OCI-LY3 (cell line): ENCODE measurements at regions not wholly inside any gene's neighbourhood (a gene's known extent, or its start where the extent isn't known, plus 50 kb on each side); places are given as distances from the start of the nearest gene placed in this dataset.
A peak's percentile ranks its signal among the peaks of the same experiment; 100 is the strongest.

ENCODE experiments used
- H2AFZ ChIP-seq: fragments of 200-600, 300-600 bp; shearing (Covaris generic); 2 replicates; pipeline ENCODE4 v1.6.0; 2014; ENCODE audit warnings: antibody characterized with exemption, low read depth, low read length
- H3K27ac ChIP-seq: fragments of 200-600, 300-600 bp; sonication (generic); 2 replicates; pipeline ENCODE4 v1.5.1; 2014; ENCODE audit warnings: mild to moderate bottlenecking, low read length, moderate library complexity, mixed read lengths
- H3K27me3 ChIP-seq: fragments of 200-600, 300-600 bp; sonication (generic); 2 replicates; pipeline ENCODE4 v1.6.1; 2014; ENCODE audit warnings: low read depth, low read length, mixed read lengths
- H3K36me3 ChIP-seq: fragments of 200-600, 300-600 bp; sonication (generic); replicated peaks from 2 replicates; pipeline ENCODE3; 2014; ENCODE audit warnings: low read depth, low read length, mixed read lengths
- H3K4me1 ChIP-seq: fragments of 300-600, 200-600 bp; sonication (generic); 2 replicates; pipeline ENCODE4 v1.6.1; 2014; ENCODE audit warnings: low read length, mixed read lengths
- H3K4me2 ChIP-seq: fragments of 200-600, 300-600 bp; sonication (generic); 2 replicates; pipeline ENCODE4 v1.6.1; 2014; ENCODE audit warnings: low read length, mixed read lengths
- H3K4me3 ChIP-seq: fragments of 300-600, 200-600 bp; sonication (generic); 2 replicates; pipeline ENCODE4 v1.5.1; 2014; ENCODE audit warnings: antibody characterized with exemption, mild to moderate bottlenecking, low read length, moderate library complexity
- H3K79me2 ChIP-seq: fragments of 300-600, 200-600 bp; shearing (Covaris generic); 2 replicates; pipeline ENCODE4 v1.6.1; 2014; ENCODE audit warnings: mild to moderate bottlenecking, low read length, mixed read lengths
- H3K9ac ChIP-seq: fragments of 300-600, 200-600 bp; shearing (Covaris generic); 2 replicates; pipeline ENCODE4 v1.6.0; 2014; ENCODE audit warnings: mild to moderate bottlenecking, low read length, moderate library complexity
- H3K9me3 ChIP-seq: fragments of 200-600, 300-600 bp; shearing (Covaris generic); 2 replicates; pipeline ENCODE4 v1.6.1; 2014; ENCODE audit warnings: low read length, mixed read lengths; ENCODE audit not compliant: insufficient read depth
- H4K20me1 ChIP-seq: fragments of 200-600, 300-600 bp; sonication (generic); 2 replicates; pipeline ENCODE4 v1.6.1; 2016; ENCODE audit warnings: low read length, mixed read lengths; ENCODE audit not compliant: insufficient read depth
- CTCF ChIP-seq: fragments of 200-600, 300-600 bp; sonication (generic); IDR thresholded peaks from 2 replicates; pipeline ENCODE4 v1.5.1; 2014; ENCODE audit warnings: antibody characterized with exemption, low read length, low read depth
- EZH2phosphoT487 ChIP-seq: fragments of 200-600 bp; shearing (Covaris generic); IDR thresholded peaks from 2 replicates; pipeline ENCODE4 v1.6.1; 2018; ENCODE audit warnings: antibody characterized with exemption, mixed run types, low read depth

- Histone ChIP-seq H2AFZ (no peak overlapping the region), H3K27me3 (no peaks in the 10 kb centered on the region), H3K4me3 (no peak overlapping the region), H3K9me3 (no peaks in the 10 kb centered on the region), H3K4me2 (no peak overlapping the region), H3K27ac (no peak overlapping the region), H4K20me1 (no peaks in the 10 kb centered on the region), H3K4me1 (no peaks in the 10 kb centered on the region), H3K79me2 (no peaks in the 10 kb centered on the region), H3K36me3 (no peaks in the 10 kb centered on the region), H3K9ac (no peak overlapping the region)
- TF ChIP-seq CTCF (no peak), EZH2phosphoT487 (no peak)
These were observed 125.3 kb upstream of the NANOGP8 start for GRCh38 chr15:35210370-35210769.

GRCh38 chr15:35209838-35210237 is 124.7 kb upstream of the NANOGP8 start:
- Histone ChIP-seq H3K27ac (no peak overlapping the region), H3K4me3 (no peak overlapping the region), H2AFZ (no peak overlapping the region), H3K9me3 (no peaks in the 10 kb centered on the region), H3K36me3 (no peaks in the 10 kb centered on the region), H3K4me1 (no peaks in the 10 kb centered on the region), H3K9ac (no peak overlapping the region), H4K20me1 (no peaks in the 10 kb centered on the region), H3K4me2 (no peak overlapping the region), H3K27me3 (no peaks in the 10 kb centered on the region), H3K79me2 (no peaks in the 10 kb centered on the region)
- no peak for TF ChIP-seq EZH2phosphoT487
- TF ChIP-seq CTCF, result no peak

- no peak for TF ChIP-seq CTCF
- no peak for TF ChIP-seq EZH2phosphoT487
- no peaks in the 10 kb centered on the region for H3K79me2 ChIP-seq
- H3K36me3 ChIP-seq, result no peaks in the 10 kb centered on the region
- H4K20me1 ChIP-seq, result no peaks in the 10 kb centered on the region
- H3K4me2 ChIP-seq, result 0 out of 2 replicates have a peak overlapping the region, but pooled peaks have one; percentile 2
- no peak overlapping the region for H3K4me3 ChIP-seq
- H3K27ac ChIP-seq, result no peak overlapping the region
- H2AFZ ChIP-seq, result no peak overlapping the region
- no peak overlapping the region for H3K9ac ChIP-seq
- no peaks in the 10 kb centered on the region for H3K9me3 ChIP-seq
- H3K4me1 ChIP-seq, result no peaks in the 10 kb centered on the region
- H3K27me3 ChIP-seq, result no peaks in the 10 kb centered on the region
These were observed 123.3 kb upstream of the NANOGP8 start for GRCh38 chr15:35208353-35208752.

GRCh38 chr15:35206060-35206675 is 121.1 kb upstream of the NANOGP8 start:
- Histone ChIP-seq H3K4me2 (no peak overlapping the region), H3K4me1 (no peaks in the 10 kb centered on the region), H3K27me3 (no peaks in the 10 kb centered on the region), H4K20me1 (no peaks in the 10 kb centered on the region), H3K79me2 (no peaks in the 10 kb centered on the region), H3K4me3 (no peak overlapping the region), H3K36me3 (no peaks in the 10 kb centered on the region), H2AFZ (no peak overlapping the region), H3K9ac (no peak overlapping the region), H3K9me3 (no peaks in the 10 kb centered on the region), H3K27ac (no peak overlapping the region)
- no peak for TF ChIP-seq EZH2phosphoT487
- peak; percentile 67 for TF ChIP-seq CTCF
